HG03565 (cell line): ENCODE measurements at regions not wholly inside any gene's neighbourhood (a gene's known extent, or its start where the extent isn't known, plus 50 kb on each side); places are given as distances from the start of the nearest gene placed in this dataset.

Experiments
- ATAC-seq: cut with Tn5 transposase; IDR thresholded peaks from one replicate; pipeline ENCODE4 v1.9.1; 2021; ENCODE audit warnings: mild to moderate bottlenecking, moderate library complexity; ENCODE audit not compliant: unreplicated experiment

DNA sequence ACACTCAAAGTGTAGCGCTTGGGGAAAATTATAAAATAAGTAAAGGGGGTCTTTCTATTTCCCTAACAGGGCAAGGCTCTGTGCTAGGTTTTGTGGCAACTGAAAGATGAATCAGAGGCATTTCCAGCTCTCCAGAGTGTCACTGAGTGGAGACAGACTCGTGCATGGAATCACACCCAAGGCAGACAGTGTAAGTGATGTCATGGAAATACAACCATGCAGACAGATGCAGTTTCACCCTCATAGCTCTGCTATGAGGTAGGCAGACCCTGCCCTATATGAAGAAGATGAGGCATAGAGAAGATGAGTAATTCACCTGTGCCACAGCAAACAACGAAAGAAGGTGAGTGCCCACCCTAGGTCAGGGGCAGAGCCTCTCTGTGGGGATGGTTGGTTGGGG is 57.2 kb upstream of the PITRM1 start:
- ATAC-seq, result no peak

DNA sequence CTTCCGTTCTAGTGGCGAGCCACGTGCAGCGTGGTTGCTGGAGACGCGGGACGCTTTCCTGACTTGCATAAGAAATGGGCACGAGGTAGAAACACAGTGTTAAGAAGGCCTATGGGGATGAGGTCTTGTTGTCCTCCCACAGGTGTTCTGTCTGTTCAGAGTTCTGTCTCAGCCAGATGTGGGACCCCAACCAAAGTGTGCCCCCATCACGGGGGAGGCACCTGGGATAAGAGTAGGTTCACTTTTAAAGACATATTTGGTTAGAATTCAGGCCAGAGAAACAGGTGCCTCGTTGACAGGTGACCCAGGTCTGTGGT is 56.0 kb upstream of the PITRM1 start:
- no peak for ATAC-seq

GRCh38 chr10:3226960-3227744 is 54.6 kb upstream of the PITRM1 start:
- ATAC-seq, result no peak

DNA sequence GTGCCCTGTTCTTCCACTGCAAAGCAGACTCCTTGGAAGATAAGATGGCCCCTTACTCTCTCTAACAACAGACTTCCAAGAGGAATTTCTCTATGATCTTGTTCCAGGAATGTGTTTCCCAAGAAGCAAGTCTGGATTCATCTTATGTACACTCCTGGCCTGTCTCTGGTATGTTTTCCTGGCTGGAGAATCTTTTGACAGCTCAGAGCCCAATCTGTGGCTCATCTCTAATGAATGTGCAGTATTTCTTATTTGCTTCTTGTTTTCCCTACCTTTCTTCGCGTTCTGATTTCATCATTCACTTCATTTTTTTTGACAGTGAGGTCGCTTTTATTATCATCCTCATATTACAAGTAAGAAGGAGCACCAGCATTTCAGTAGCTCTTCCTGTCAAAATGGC is 53.0 kb upstream of the PITRM1 start:
- ATAC-seq, result no peak

DNA sequence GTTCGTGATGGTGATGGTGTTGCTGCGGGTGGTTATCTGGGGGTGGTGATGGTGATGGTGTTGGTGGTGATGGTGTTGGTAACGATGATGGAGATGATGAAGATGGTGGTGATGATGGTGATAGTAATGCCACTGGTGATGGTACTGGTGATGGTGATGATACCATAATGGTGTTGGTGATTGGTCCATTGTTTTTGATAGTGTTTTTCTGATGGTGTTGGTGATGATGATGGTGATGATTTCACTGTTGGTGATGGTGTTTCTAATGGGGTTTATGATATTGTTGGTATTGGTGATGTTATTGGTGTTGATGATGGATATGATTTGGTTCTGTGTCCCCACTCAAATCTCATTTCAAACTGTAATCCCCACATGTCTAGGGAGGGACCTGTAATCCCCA is 51.7 kb upstream of the PITRM1 start:
- no peak for ATAC-seq

GRCh38 chr10:3222626-3223025 is 50.0 kb upstream of the PITRM1 start:
- ATAC-seq, result no peak
